Prostate gland (tissue), 2 donors: ENCODE measurements at regions not wholly inside any gene's neighbourhood (a gene's known extent, or its start where the extent isn't known, plus 50 kb on each side); places are given as distances from the start of the nearest gene placed in this dataset.
"Not testable (repeated sequence)": the region's sequence is repeated elsewhere in the genome, so short reads cannot be mapped to it uniquely, and the experiment has no call there.

Experiments
- DNase-seq: peaks from one replicate; pipeline ENCODE4 v3.0.0-alpha.2; 2019; ENCODE audit warnings: low spot score
- H3K27ac ChIP-seq, 2 donors: fragments of 200-600 bp; sonication (generic); 2 replicates each; pipeline ENCODE4 v1.5.1; 2017 to 2019
- H3K27me3 ChIP-seq: fragments of 200-600 bp; sonication (generic); replicated peaks from 2 replicates; pipeline ENCODE4 v1.5.1; 2019; ENCODE audit not compliant: insufficient read depth
- H3K36me3 ChIP-seq, 2 donors: fragments of 200-600 bp; sonication (generic); 1 replicate in 1 of 2; 2 replicates in 1 of 2; pipeline versions ENCODE4 v1.5.1 to v1.8.1; 2017 to 2019
- H3K4me1 ChIP-seq: fragments of 200-600 bp; sonication (generic); replicated peaks from 2 replicates; pipeline ENCODE4 v1.5.1; 2019
- H3K4me3 ChIP-seq, 2 donors: fragments of 200-600 bp; sonication (generic); 2 replicates each; pipeline ENCODE4 v1.5.1; 2017 to 2019
- H3K9me3 ChIP-seq: fragments of 200-600 bp; sonication (generic); 2 replicates; pipeline ENCODE4 v1.5.1; 2017
- CTCF ChIP-seq, 4 experiments: fragments of 200-600 bp in 2 of 4; fragments of 450-650 bp in 2 of 4; sonication (generic) in 2 of 4; IDR thresholded peaks; 1 replicate in 3 of 4; 2 replicates in 1 of 4; pipeline ENCODE4 v1.5.1; 2016 to 2019; ENCODE audit warnings: antibody characterized with exemption in 4 of 4, mild to moderate bottlenecking in 2 of 4, moderate library complexity in 2 of 4
- POLR2A ChIP-seq: fragments of 450-650 bp; IDR thresholded peaks from one replicate; pipeline ENCODE4 v1.6.1; 2016; ENCODE audit warnings: antibody characterized with exemption, mild to moderate bottlenecking
- POLR2AphosphoS5 ChIP-seq: sonication (generic); formaldehyde crosslinking; IDR thresholded peaks from one replicate; pipeline ENCODE4 v1.6.1; 2017; ENCODE audit warnings: antibody characterized with exemption
- WGBS: methylation state at CpG from one replicate; pipeline ENCODE4 v1.1.5; 2018; 5-methylcytosine and 5-hydroxymethylcytosine counted together
- intact Hi-C: fragments of 100-400 bp; cut with DNase I; formaldehyde crosslinking; loops from one replicate; pipeline ENCODE4 v1.14.2; 2022

GRCh38 chr9:12305211-12305610 lies 388.0 kb upstream of the TYRP1 start:
- H3K27ac ChIP-seq: no peak overlapping the region
- intact Hi-C loops: no loop called here
- no peaks in the 10 kb centered on the region for H3K9me3 ChIP-seq
- 86% methylated on average over 1 of the region's 1 CpG for WGBS
- no peaks in the 10 kb centered on the region for H3K4me1 ChIP-seq
- TF ChIP-seq POLR2A (no peak), CTCF (IDR thresholded peaks at IDR 0.05) (no peak)
- no peak for DNase-seq
- H3K4me3 ChIP-seq: no peak overlapping the region
- no peaks in the 10 kb centered on the region for H3K36me3 ChIP-seq
- no peaks in the 10 kb centered on the region for H3K27me3 ChIP-seq

DNA sequence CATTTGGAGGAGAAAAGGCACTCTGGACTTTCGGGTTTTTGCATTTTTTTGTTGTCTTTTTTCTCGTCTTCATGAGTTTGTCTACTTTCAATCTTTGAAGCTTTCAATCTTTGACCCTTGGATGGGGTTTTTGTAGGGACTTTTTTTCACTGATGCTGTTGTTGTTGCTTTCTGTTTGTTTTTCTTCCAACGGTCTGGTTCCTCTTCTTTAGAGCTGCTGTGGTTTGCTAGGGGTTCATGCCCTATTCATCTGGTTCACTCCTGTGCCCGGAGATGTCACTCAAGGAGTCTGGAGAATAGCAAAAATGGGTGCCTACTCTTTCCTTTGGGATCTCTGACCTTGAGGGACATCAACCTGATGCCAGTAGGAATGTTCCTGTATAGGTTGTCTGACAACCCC lies 378.6 kb upstream of the TYRP1 start:
- Histone ChIP-seq H3K4me3 (no peak overlapping the region), H3K27ac (no peak overlapping the region), H3K4me1 (no peaks in the 10 kb centered on the region), H3K9me3 (no peaks in the 10 kb centered on the region), H3K36me3 (no peaks in the 10 kb centered on the region), H3K27me3 (no peaks in the 10 kb centered on the region)
- 85% methylated on average over 4 of the region's 4 CpGs for WGBS
- intact Hi-C loops: no loop called here
- no peak for DNase-seq
- no peak for TF ChIP-seq POLR2AphosphoS5
- no peak for TF ChIP-seq CTCF (IDR thresholded peaks at IDR 0.05)
- no peak for TF ChIP-seq POLR2A

- H3K27ac ChIP-seq: no peak overlapping the region
- H3K36me3 ChIP-seq: no peaks in the 10 kb centered on the region
- no peak for TF ChIP-seq CTCF (IDR thresholded peaks at IDR 0.05)
- TF ChIP-seq POLR2A: no peak
- TF ChIP-seq POLR2AphosphoS5: no peak
- no peaks in the 10 kb centered on the region for H3K27me3 ChIP-seq
- no peaks in the 10 kb centered on the region for H3K9me3 ChIP-seq
- H3K4me3 ChIP-seq: no peak overlapping the region
- no peaks in the 10 kb centered on the region for H3K4me1 ChIP-seq
- DNase-seq: no peak
- intact Hi-C loops: no loop called here
- 78% methylated on average over 4 of the region's 4 CpGs for WGBS
These were observed 374.2 kb upstream of the TYRP1 start for GRCh38 chr9:12318732-12319685.

GRCh38 chr9:12329623-12329985 lies 363.6 kb upstream of the TYRP1 start:
- WGBS: 64% methylated on average over 5 of the region's 5 CpGs
- intact Hi-C loops: no loop called here
- H3K4me1 ChIP-seq: no peaks in the 10 kb centered on the region
- no peaks in the 10 kb centered on the region for H3K27me3 ChIP-seq
- no peak for DNase-seq
- H3K4me3 ChIP-seq: no peak overlapping the region
- no peaks in the 10 kb centered on the region for H3K36me3 ChIP-seq
- TF ChIP-seq POLR2A (no peak), CTCF (IDR thresholded peaks at IDR 0.05) (no peak), POLR2AphosphoS5 (no peak)
- H3K27ac ChIP-seq: no peak overlapping the region
- H3K9me3 ChIP-seq: no peaks in the 10 kb centered on the region

GRCh38 chr9:12333966-12334365 lies 359.2 kb upstream of the TYRP1 start:
- intact Hi-C loops, DNase-seq, H3K36me3 ChIP-seq, H3K4me1 ChIP-seq, H3K27ac ChIP-seq, H3K9me3 ChIP-seq, H3K27me3 ChIP-seq, H3K4me3 ChIP-seq: not testable (repeated sequence)
- WGBS: 80% methylated on average over 25 of the region's 26 CpGs
